GM12873 (cell line): ENCODE measurements at regions not wholly inside any gene's neighbourhood (a gene's known extent, or its start where the extent isn't known, plus 50 kb on each side); places are given as distances from the start of the nearest gene placed in this dataset.

Experiments used
- CTCF ChIP-seq: IDR thresholded peaks from 2 replicates; pipeline ENCODE4 v1.5.1; 2012; ENCODE audit warnings: low read depth, mild to moderate bottlenecking, moderate library complexity, low read length, control low read depth; ENCODE audit not compliant: insufficient read depth; ENCODE audit errors: missing control alignments

DNA sequence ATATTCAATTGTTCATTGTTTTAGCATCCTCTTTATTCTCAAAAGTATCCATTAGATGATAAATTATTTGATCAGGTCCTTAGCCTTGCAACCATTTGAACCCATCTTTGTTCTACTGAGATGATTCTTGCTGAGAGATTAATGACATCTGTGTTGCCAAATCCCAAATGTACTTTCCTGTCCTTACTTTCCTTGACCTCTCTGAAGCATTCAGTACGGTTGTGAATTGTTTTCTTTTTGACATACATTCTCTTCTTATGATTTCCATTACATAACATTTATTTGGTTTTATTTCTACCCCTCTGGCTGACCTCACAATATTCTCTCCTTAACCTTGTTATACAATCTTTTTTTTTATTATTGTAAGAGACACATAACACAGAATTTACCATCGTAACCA is 1058.6 kb upstream of the CNTNAP5 start:
- TF ChIP-seq CTCF, result no peak

GRCh38 chr2:122977580-122977979 is 1047.5 kb upstream of the CNTNAP5 start:
- TF ChIP-seq CTCF, result no peak

DNA sequence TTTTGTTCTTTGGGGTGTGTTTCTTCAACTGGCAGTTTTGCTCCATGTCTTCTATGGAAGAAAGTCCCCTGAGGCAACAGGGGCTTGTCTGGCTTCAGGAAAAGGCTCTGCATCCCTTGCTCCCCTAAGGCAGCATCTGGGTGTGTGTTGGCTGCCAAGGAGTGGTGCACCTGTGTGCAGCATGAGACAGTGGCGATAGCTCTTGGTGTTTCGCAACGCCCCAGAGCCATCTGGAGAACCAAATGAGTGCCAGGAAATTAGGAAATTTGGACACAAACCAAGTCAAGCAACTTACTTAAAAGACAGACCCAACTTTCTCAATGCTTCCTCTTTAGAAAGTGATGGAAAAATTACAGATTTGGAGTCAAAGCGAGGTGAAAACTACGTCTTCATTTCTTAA is 1044.4 kb upstream of the CNTNAP5 start:
- TF ChIP-seq CTCF, result no peak

GRCh38 chr2:122982936-122983335 is 1042.2 kb upstream of the CNTNAP5 start:
- no peak for TF ChIP-seq CTCF

DNA sequence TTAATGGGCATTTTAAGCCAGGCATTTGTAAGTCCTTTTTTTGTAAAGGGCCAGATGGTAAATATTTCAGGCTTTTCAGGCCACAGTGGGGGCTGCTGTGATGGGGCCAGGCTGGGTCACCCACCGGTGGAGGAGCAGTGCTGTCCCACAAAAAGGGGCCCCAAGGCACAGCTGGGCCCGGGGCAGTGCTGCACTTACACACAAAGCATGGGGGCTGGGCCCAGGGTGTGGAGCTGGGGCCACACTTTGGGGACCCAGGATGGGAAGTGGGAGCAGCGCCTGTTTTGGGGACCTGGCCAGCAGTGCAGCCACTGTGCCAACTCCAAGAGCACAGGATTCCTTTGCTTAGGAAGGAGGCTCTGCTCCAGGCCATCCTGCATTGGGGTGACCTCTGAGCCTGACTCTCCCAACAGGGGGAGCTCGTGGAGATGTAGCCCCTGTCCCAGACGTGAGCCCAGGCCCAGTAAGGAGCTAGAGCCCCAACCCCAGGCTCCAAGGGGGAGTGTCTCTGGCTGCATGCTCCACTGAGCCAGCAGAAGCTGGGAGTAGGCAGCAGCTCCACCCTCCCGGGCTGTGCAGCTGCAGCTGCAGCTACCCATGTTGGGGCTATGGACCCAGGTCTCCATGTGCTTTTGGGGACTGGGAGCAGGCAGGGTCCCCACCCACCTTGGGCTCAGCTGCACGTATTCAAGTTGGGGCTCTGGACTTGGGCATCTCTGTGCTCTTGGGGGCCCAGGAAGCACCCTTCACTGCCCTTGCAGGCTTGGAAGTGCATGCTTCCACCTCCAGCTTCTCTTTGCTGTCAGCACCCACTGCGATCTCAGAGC is 1036.5 kb upstream of the CNTNAP5 start:
- no peak for TF ChIP-seq CTCF

GRCh38 chr2:122993592-122993991 is 1031.5 kb upstream of the CNTNAP5 start:
- TF ChIP-seq CTCF, result no peak

DNA sequence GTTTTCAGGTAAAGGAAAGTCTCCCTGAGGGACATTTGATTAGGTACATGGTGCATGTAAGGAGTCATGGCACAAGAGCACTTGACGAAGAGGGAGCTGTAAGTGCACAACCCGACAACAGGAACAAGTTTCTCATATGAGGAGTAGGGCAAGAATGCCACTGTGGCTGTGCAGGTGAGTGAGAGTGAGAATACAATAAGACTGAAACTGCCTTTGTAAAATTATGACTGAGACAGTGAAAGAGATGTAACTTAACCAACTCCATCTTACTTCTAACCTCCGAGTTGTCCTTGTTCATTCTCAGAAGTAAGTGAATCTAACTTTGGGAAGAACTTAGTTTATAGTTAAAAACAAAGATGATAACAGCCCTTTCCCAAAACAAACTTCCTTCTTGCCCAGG is 1025.8 kb upstream of the CNTNAP5 start:
- no peak for TF ChIP-seq CTCF
